IMR-90 (cell line): ENCODE measurements at regions not wholly inside any gene's neighbourhood (a gene's known extent, or its start where the extent isn't known, plus 50 kb on each side); places are given as distances from the start of the nearest gene placed in this dataset.

Source experiments
- ATAC-seq: fragments of 200-7000 bp; cut with Tn5 transposase; 2 replicates; pipeline ENCODE4 v1.9.1; 2020; ENCODE audit warnings: low read depth, mild to moderate bottlenecking, moderate library complexity
- BruUV-seq: library from RNA; stranded (reverse); fragments of 400-500 nt; replicated peaks from 2 replicates; lab custom pipeline; 2021; lab: Mats Ljungman, UMichigan
- CTCF ChIA-PET: fragments of 300-600 bp; formaldehyde crosslinking; extraction: SDS; loops from one replicate; lab custom pipeline; 2021; ENCODE audit warnings: antibody characterized with exemption; lab: Yijun Ruan, JAX
- POLR2A ChIA-PET: fragments of 300-600 bp; sonication (Branson Sonifier 250); formaldehyde crosslinking; loops from one replicate; lab custom pipeline; 2022; ENCODE audit warnings: antibody characterized with exemption; ENCODE audit not compliant: unreplicated experiment; lab: Charles Lee
- DNase-seq: peaks from one replicate; pipeline ENCODE4 v3.0.0; 2013
- H2AFZ ChIP-seq: replicated peaks from 2 replicates; pipeline ENCODE3; 2013; ENCODE audit warnings: low read length, mild to moderate bottlenecking; ENCODE audit not compliant: poor library complexity
- H2AK5ac ChIP-seq: 2 replicates; pipeline ENCODE4 v1.6.1; 2013; ENCODE audit warnings: low read depth, low read length, inconsistent platforms
- H2AK9ac ChIP-seq: replicated peaks from 2 replicates; pipeline ENCODE3; 2013; ENCODE audit warnings: mild to moderate bottlenecking, low read depth, low read length, moderate library complexity; ENCODE audit not compliant: poor library complexity
- H2BK120ac ChIP-seq: 2 replicates; pipeline ENCODE4 v1.6.1; 2013; ENCODE audit warnings: low read depth, low read length, inconsistent platforms
- H2BK15ac ChIP-seq: 3 replicates; pipeline ENCODE4 v1.6.1; 2013; ENCODE audit warnings: low read depth, low read length, inconsistent platforms
- H2BK20ac ChIP-seq: 2 replicates; pipeline ENCODE4 v1.6.1; 2013; ENCODE audit warnings: low read depth, mild to moderate bottlenecking, inconsistent platforms, low read length, moderate library complexity
- H2BK5ac ChIP-seq: 2 replicates; pipeline ENCODE4 v1.6.1; 2013; ENCODE audit warnings: mild to moderate bottlenecking, low read depth, low read length, inconsistent platforms; ENCODE audit not compliant: poor library complexity, severe bottlenecking
- H3K14ac ChIP-seq: replicated peaks from 2 replicates; pipeline ENCODE4 v1.6.1; 2013; ENCODE audit warnings: low read depth, low read length, inconsistent platforms
- H3K18ac ChIP-seq: 2 replicates; pipeline ENCODE4 v1.6.1; 2013; ENCODE audit warnings: low read depth, low read length, control low read depth
- H3K23ac ChIP-seq: 2 replicates; pipeline ENCODE4 v1.6.1; 2013; ENCODE audit warnings: low read depth, low read length, inconsistent platforms
- H3K27ac ChIP-seq: 2 replicates; pipeline ENCODE4 v1.5.1; 2013; ENCODE audit warnings: mild to moderate bottlenecking, control low read depth, low read length; ENCODE audit not compliant: insufficient read depth
- H3K27me3 ChIP-seq: 2 replicates; pipeline ENCODE4 v1.6.1; 2013; ENCODE audit warnings: low read length; ENCODE audit not compliant: control insufficient read depth, insufficient read depth
- H3K36me3 ChIP-seq: 2 replicates; pipeline ENCODE4 v1.6.1; 2013; ENCODE audit warnings: low read length, mixed read lengths; ENCODE audit not compliant: control insufficient read depth, insufficient read depth
- H3K4ac ChIP-seq: 2 replicates; pipeline ENCODE4 v1.6.1; 2013; ENCODE audit warnings: low read depth, low read length, inconsistent platforms
- H3K4me1 ChIP-seq: 2 replicates; pipeline ENCODE4 v1.6.1; 2013; ENCODE audit warnings: low read length, mixed read lengths; ENCODE audit not compliant: control insufficient read depth, insufficient read depth
- H3K4me2 ChIP-seq: 2 replicates; pipeline ENCODE4 v1.6.1; 2013; ENCODE audit warnings: low read depth, mild to moderate bottlenecking, control low read depth, low read length, moderate library complexity
- H3K4me3 ChIP-seq: 2 replicates; pipeline ENCODE4 v1.5.1; 2013; ENCODE audit warnings: low read depth, mild to moderate bottlenecking, control low read depth, low read length, moderate library complexity; ENCODE audit not compliant: insufficient read depth
- H3K56ac ChIP-seq: 2 replicates; pipeline ENCODE4 v1.6.1; 2013; ENCODE audit warnings: low read length, inconsistent platforms; ENCODE audit not compliant: insufficient read depth; ENCODE audit errors: extremely low read depth
- H3K79me1 ChIP-seq, 2 experiments: 2 replicates each; pipeline ENCODE4 v1.6.1; 2013; ENCODE audit warnings: low read length in 2 of 2, inconsistent platforms in 1 of 2, low read depth in 1 of 2
- H3K9ac ChIP-seq: 2 replicates; pipeline ENCODE4 v1.6.1; 2013; ENCODE audit warnings: low read depth, low read length, control low read depth
- H3K9me1 ChIP-seq: 2 replicates; pipeline ENCODE4 v1.6.1; 2013; ENCODE audit warnings: low read length, inconsistent platforms; ENCODE audit not compliant: insufficient read depth
- H3K9me3 ChIP-seq: 2 replicates; pipeline ENCODE4 v1.6.1; 2013; ENCODE audit warnings: low read length; ENCODE audit not compliant: control insufficient read depth, insufficient read depth
- H4K20me1 ChIP-seq: 2 replicates; pipeline ENCODE4 v1.6.1; 2013; ENCODE audit warnings: low read length, inconsistent platforms; ENCODE audit not compliant: insufficient read depth
- H4K5ac ChIP-seq: 2 replicates; pipeline ENCODE4 v1.6.1; 2013; ENCODE audit warnings: mild to moderate bottlenecking, low read depth, low read length, control low read depth
- H4K8ac ChIP-seq, 2 experiments: 2 replicates each; pipeline ENCODE4 v1.6.1; 2013; ENCODE audit warnings: low read depth in 2 of 2, low read length in 2 of 2, control low read depth in 1 of 2, inconsistent platforms in 1 of 2
- H4K91ac ChIP-seq: 2 replicates; pipeline ENCODE4 v1.6.1; 2013; ENCODE audit warnings: low read depth, low read length, inconsistent platforms; ENCODE audit not compliant: insufficient read depth
- BHLHE40 ChIP-seq: fragments of 150-350 bp; IDR thresholded peaks from 2 replicates; pipeline ENCODE4 v1.6.1; 2016; ENCODE audit warnings: mild to moderate bottlenecking, low read depth, low read length
- CEBPB ChIP-seq: IDR thresholded peaks from 2 replicates; pipeline ENCODE4 v1.6.1; 2012; ENCODE audit warnings: low read depth, low read length, improper control_type of control experiment
- CHD1 ChIP-seq: IDR thresholded peaks from 2 replicates; pipeline ENCODE4 v1.6.1; 2012; ENCODE audit warnings: low read depth, low read length, improper control_type of control experiment
- CTCF ChIP-seq: conservative IDR thresholded peaks from 2 replicates; pipeline ENCODE4 v1.5.1; 2012; ENCODE audit warnings: mild to moderate bottlenecking, low read depth, low read length, improper control_type of control experiment
- ELK1 ChIP-seq: fragments of 150-350 bp; IDR thresholded peaks from 2 replicates; pipeline ENCODE4 v1.6.1; 2016; ENCODE audit warnings: low read depth, mild to moderate bottlenecking, low read length, moderate library complexity, borderline replicate concordance
- FOS ChIP-seq: fragments of 150-350 bp; IDR thresholded peaks from 2 replicates; pipeline ENCODE4 v1.6.1; 2016; ENCODE audit warnings: low read depth, low read length
- MAFK ChIP-seq: IDR thresholded peaks from 2 replicates; pipeline ENCODE4 v1.6.1; 2012; ENCODE audit warnings: low read depth, low read length, improper control_type of control experiment
- MAZ ChIP-seq: IDR thresholded peaks from 2 replicates; pipeline ENCODE4 v1.6.1; 2012; ENCODE audit warnings: low read depth, mild to moderate bottlenecking, low read length, improper control_type of control experiment, moderate library complexity, borderline replicate concordance
- MXI1 ChIP-seq: IDR thresholded peaks from 2 replicates; pipeline ENCODE4 v1.6.1; 2012; ENCODE audit warnings: low read depth, mild to moderate bottlenecking, low read length, moderate library complexity, borderline replicate concordance
- NFE2L2 ChIP-seq: fragments of 150-350 bp; IDR thresholded peaks from 2 replicates; pipeline ENCODE4 v1.6.1; 2016; ENCODE audit warnings: low read depth, mild to moderate bottlenecking, low read length
- POLR2A ChIP-seq: IDR thresholded peaks from 2 replicates; pipeline ENCODE4 v1.6.1; 2012; ENCODE audit warnings: mild to moderate bottlenecking, low read depth, low read length
- RAD21 ChIP-seq: IDR thresholded peaks from 2 replicates; pipeline ENCODE4 v1.6.1; 2012; ENCODE audit warnings: low read length, improper control_type of control experiment
- RCOR1 ChIP-seq: IDR thresholded peaks from 2 replicates; pipeline ENCODE4 v1.6.1; 2012; ENCODE audit warnings: mild to moderate bottlenecking, low read length, improper control_type of control experiment; ENCODE audit not compliant: insufficient replicate concordance
- RFX5 ChIP-seq: IDR thresholded peaks from 2 replicates; pipeline ENCODE4 v1.8.0; 2012; ENCODE audit warnings: low read depth, mild to moderate bottlenecking, low read length, moderate library complexity
- SMC3 ChIP-seq: fragments of 150-350 bp; IDR thresholded peaks from 2 replicates; pipeline ENCODE4 v1.6.1; 2016; ENCODE audit warnings: low read depth, mild to moderate bottlenecking, antibody characterized with exemption, low read length, moderate library complexity
- USF2 ChIP-seq: fragments of 150-350 bp; IDR thresholded peaks from 2 replicates; pipeline ENCODE4 v1.6.1; 2017; ENCODE audit warnings: mild to moderate bottlenecking, antibody characterized with exemption, low read length, low read depth
- WGBS, 2 experiments: methylation state at CpG; one replicate each; pipeline versions ENCODE4 v1.1.5 to v1.1.7; 2013; ENCODE audit warnings: missing lambda C conversion rate in 2 of 2; ENCODE audit not compliant: insufficient read length in 1 of 2; ENCODE audit errors: extremely low coverage in 2 of 2; 5-methylcytosine and 5-hydroxymethylcytosine counted together
- dilution Hi-C: fragments of 300-500 bp; cut with HindIII; formaldehyde crosslinking; loops from one replicate; pipeline ENCODE4 v1.14.3; 2018; ENCODE audit warnings: low sequenced_read_pairs; ENCODE audit not compliant: unreplicated experiment
- in situ Hi-C: fragments of 300-500 bp; cut with MboI; formaldehyde crosslinking; loops from 3 replicates; pipeline ENCODE4 v1.14.3; 2019; ENCODE audit warnings: low sequenced_read_pairs, inconsistent platforms, mixed read lengths
- intact Hi-C: fragments of 100-400 bp; cut with micrococcal nuclease; formaldehyde crosslinking; loops from 2 replicates; pipeline ENCODE4 v1.10.0; 2022

GRCh38 chr17:20890338-20890737 is 152.5 kb downstream of the USP22 start:
- Histone ChIP-seq H2BK15ac (no peak overlapping the region), H2AK5ac (no peak overlapping the region), H4K20me1 (no peaks in the 10 kb centered on the region), H3K18ac (no peak overlapping the region), H3K36me3 (no peaks in the 10 kb centered on the region), H3K4ac (no peak overlapping the region), H3K4me2 (no peak overlapping the region), H3K79me1 (no peaks in the 10 kb centered on the region), H3K27me3 (peaks cover 2% of the 10 kb centered on the region; the same call in 1 of the 2 replicates), H3K56ac (no peak overlapping the region), H3K9me3 (no peaks in the 10 kb centered on the region), H4K8ac (no peak overlapping the region), H2BK5ac (no peak overlapping the region), H3K14ac (no peak overlapping the region), H3K4me3 (no peak overlapping the region), H3K27ac (no peak overlapping the region), H4K5ac (no peak overlapping the region), H2BK20ac (no peak overlapping the region), H2AFZ (no peak overlapping the region), H3K9ac (no peak overlapping the region), H4K91ac (no peak overlapping the region), H3K23ac (no peak overlapping the region), H3K4me1 (no peaks in the 10 kb centered on the region), H3K9me1 (no peaks in the 10 kb centered on the region), H2AK9ac (no peak overlapping the region), H2BK120ac (no peak overlapping the region)
- 100% methylated on average over 1 of the region's 2 CpGs; no CpG with 5 or more reads in 1 of the 2 experiments for WGBS, 2 experiments
- intact Hi-C loops (no loop called here), dilution Hi-C loops (no loop called here), in situ Hi-C loops (no loop called here)
- ATAC-seq = no peak
- DNase-seq = no peak
- TF ChIP-seq CEBPB = no peak
- no peak for TF ChIP-seq MXI1
- no peak for TF ChIP-seq CHD1
- TF ChIP-seq BHLHE40 = no peak
- no peak for TF ChIP-seq SMC3
- no peak for TF ChIP-seq MAZ
- TF ChIP-seq CTCF = no peak
- TF ChIP-seq MAFK = no peak
- no peak for TF ChIP-seq NFE2L2
- no peak for TF ChIP-seq RAD21
- no peak for TF ChIP-seq RCOR1
- TF ChIP-seq USF2 = no peak
- TF ChIP-seq RFX5 = no peak
- TF ChIP-seq ELK1 = no peak
- TF ChIP-seq FOS = no peak
- no peak for TF ChIP-seq POLR2A
- ChIA-PET POLR2A (no interaction called here), CTCF (no interaction called here)
- BruUV-seq = no TSS peak
